ENCODE measurements at regions not wholly inside any gene's neighbourhood (a gene's known extent, or its start where the extent isn't known, plus 50 kb on each side); places are given as distances from the start of the nearest gene placed in this dataset.
"Not testable (repeated sequence)": the region's sequence is repeated elsewhere in the genome, so short reads cannot be mapped to it uniquely, and the experiment has no call there.

DNA sequence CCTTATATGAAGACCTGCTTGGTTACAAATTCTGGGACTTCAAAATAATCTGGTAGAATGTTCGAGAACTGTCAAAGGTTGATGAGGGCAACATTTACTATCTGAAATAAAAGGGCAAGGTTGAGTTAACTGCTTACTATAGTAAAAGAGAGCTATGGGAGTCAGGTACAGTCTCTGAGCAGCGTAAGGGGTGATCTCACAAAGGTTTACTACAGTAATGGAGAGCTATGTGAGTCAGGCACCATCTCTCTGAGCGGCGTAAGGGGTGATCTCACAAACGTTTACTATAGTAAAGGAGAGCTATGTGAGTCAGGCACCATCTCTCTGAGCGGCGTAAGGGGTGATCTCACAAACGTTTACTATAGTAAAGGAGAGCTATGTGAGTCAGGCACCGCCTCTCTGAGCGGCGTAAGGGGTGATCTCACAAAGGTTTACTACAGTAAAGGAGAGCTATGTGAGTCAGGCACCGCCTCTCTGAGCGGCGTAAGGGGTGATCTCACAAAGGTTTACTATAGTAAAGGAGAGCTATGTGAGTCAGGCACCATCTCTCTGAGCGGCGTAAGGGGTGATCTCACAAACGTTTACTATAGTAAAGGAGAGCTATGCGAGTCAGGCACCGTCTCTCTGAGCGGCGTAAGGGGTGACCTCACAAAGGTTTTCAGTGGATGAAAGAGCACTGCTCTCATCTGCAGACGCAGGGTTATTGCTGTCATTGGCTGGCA lies 439.6 kb upstream of the B3GAT1 start:
- DNase-seq (ENCODE audit: low spot score); ATAC-seq: not testable (repeated sequence)

DNA sequence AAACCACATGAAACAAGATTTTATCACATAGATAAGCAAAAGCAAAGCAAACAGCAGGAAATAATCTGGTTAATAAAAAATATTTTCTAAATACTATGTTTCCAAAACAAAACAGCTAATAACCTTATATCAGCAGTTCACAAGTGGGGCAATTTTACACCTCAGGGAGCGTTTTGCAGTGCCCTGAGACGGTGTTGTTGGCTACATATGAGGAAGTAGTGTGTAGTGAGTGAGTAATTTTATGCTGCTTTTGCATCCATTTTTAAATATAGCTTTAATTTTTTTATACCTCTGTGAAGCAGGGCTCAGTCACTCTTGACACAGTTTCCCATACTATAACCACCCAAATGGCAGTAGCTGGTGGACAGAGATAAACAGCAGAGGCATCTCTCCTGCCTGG lies 438.5 kb upstream of the B3GAT1 start:
- DNase-seq (ENCODE audit: low spot score) = no peak
- ATAC-seq = no peak

DNA sequence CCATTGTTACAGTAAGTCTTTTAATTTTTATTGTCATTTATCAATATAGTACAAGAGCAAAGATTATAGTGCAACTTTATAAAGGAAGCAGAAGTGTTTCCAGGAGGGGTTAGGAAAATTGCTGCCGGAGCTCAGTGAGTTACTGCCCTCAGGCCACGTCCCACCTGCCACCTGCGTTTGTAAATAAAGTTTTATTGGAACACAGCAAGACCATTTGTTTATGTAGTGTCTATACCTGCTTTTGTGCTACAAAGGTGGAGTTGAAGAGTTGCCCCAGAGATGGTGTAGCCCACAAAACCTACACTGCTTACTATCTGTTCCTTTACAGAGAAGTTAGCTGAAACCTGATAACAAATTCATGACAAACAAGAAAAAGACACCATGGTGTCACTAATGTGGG lies 437.8 kb upstream of the B3GAT1 start:
- DNase-seq (ENCODE audit: low spot score) (no peak), ATAC-seq (no peak)

DNA sequence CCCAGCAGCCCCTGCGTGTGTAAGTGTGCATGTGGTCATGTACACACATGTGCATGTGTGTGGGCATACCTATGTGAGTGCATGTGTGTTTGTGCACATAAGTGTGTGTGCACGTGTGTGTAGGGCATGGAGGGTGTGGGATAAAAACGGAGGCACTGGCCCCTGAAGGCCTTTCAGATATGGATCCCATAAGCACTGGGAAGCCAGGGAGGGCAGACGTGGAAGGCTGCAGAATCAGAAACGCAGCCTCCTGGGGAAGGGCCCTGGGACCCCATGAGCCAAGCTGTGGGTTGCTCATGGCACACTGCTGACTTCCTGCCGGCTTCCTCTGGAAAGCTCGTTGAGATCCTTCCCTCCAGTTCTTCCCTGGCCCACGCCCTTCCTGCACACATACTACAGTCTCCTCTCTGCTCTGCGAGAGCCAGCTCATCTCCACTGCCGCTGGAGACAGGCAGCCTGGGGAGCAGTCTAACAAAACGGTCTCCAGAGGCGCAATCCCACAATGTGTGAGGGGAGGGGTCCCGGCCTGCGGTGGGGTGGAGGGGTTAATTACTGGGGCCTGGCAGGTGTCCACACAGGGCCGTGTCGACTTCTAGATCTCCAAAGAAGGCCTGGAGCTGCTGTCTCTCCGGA lies 435.2 kb upstream of the B3GAT1 start:
- ATAC-seq (no peak), DNase-seq (ENCODE audit: low spot score) (no peak)

DNA sequence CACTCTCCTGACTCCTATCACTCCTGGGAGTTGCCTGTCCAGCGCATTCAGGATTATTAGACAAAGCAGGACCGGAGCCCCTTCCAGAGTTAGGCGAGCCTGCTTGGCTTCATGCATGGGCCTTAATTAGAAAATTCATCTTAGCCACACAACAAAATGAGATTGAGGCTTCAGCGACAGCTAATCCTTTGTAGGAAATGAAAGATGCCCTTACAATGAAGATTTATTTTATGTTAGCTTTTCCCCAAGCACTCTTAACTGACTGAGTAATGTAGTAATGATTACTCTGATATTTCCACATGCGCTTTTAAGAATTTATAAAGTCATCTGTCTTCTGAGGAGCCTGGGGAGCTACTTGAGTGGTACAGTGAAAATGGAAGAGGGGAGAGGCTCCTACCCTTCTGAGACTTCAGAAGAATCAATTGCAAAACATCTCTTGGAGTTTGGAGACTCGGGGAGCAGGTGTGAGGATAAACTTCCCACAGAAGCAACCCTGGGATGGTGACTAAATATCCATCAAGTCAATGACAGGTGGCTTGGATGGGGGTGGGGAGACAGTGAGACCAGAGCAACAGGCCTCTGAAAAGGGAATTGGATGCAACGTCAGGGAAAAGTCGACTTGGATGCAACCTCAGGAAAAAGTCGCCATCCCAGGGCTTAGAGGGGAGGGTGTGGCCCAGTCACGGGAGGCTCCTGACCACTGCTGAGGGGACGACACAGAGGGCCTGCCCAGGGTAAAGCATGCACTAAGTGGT lies 434.5 kb upstream of the B3GAT1 start:
- DNase-seq (ENCODE audit: low spot score) = no peak
- no peak for ATAC-seq

DNA sequence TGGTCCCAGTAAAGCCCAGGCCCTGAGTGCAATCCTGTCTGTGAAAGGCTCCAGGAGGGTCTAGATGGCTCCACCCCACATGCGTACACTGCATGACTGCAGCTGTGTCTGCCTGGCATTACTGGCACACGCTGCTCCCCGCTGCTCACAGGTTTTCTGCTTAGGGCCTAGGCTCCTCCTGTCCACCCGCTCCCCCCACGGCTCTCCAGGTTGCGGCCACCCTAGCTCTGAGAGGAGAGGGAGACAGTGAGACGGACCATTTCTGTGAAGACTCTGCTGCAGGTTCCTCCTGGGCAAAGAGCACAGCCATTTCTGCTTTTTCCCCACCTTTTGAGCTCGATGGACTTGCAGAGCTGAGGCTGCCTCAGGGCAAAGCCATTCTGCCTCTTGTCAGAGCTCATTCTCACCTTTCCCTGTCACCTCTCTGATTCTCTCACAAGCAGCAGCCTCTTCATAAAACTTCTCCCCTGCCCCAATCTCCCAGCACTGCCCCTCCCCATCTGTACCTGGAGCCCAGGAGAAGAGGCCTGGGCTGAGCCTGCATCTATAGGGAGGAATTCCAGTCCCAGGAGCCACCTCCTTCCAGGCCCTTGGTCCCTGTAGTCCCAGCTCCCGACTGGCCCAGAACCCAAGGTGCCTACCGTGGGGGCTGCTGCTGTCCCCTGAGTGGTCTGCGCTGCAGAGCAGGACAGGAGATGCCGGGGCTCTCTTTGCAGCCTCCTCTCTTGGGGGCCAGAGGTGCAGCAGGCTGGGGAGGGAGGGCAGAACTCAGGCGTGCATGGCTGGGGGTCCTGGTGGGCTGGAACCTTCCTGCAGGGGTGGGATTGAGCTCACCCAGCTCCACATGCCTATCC lies 433.7 kb upstream of the B3GAT1 start:
- DNase-seq (ENCODE audit: low spot score) (no peak), ATAC-seq (no peak)

DNA sequence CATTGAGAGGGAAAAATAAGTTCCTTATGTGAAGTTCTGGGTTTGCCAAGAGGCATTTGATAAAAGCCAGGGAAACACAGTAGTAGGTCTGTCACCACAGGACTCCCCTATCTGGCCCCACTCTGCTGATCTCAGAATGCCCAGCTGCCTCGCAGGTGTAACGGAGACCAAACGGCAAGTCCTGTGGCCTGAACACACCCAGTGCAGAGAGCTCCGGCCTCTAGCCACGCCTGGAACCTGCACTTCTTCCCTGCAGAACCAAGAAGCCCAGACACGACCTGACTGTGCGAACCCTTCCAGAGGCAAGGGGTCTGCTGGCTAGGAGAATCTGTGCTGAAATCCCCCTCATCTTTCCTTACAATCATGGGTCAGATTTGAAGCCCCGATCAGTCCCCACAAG lies 432.8 kb upstream of the B3GAT1 start:
- ATAC-seq (no peak), DNase-seq (ENCODE audit: low spot score) (no peak)

DNA sequence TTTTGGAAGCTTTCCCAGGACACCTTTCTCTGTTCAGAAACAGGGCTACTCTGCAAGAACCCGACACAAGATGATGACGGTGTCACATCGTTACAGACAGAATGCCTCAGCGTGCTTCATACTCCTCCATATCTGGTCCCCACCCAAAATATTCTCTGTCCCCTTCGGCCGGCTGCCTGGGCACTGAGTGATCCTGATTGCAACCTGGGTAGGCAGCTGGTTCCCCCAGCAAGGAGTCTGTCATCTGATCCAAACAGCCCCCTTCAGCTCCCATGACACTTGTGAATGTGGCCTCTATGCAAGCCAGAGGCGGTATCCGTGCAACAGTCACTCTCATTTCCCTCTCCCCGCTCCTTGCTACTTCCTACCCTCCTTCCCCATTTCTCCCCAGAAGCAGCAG lies 431.7 kb upstream of the B3GAT1 start:
- DNase-seq (ENCODE audit: low spot score) (no peak), ATAC-seq (no peak)

DNA sequence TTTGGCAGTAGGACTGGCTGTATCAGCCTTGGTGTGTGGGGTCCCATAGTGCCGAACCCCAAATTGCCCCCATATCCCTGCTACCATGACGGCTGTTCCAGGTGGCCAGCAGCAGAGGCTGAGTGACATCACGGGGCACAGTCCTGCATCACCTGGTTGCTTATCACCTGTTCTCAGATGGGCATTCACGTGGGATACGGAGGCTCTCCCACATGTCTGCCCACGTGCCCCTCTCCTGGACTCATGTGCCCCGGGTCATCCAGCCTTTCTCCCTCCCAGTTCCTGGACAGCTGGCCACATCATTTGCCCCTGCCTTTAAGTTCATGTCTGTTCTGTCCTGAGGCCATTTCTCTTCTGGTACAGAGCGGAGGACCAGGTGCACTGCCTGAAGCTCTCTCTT lies 431.0 kb upstream of the B3GAT1 start:
- ATAC-seq = no peak

DNA sequence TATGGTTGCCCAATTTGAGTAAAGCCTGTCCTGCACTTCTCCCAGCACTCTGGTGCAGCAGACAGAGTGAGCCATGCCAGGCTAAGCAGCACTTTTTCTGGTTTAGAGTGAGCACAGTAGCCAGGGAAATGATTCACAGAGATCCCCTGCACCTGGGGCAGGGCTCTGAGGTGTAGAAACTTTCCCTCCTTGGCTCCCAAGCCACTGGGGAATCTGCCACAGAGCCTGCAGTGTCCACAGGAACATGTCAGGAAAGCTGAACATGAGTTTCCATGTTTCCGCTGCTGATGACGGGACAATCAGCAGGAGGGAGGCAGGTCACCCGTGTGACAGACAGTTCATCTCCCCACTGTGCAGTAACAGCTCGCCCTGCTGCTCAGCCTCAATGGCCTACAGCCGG lies 429.9 kb upstream of the B3GAT1 start:
- ATAC-seq (no peak), DNase-seq (ENCODE audit: low spot score) (no peak)

More for the DNA sequence above, 431.0 kb upstream of the B3GAT1 start:
- no peak for DNase-seq (ENCODE audit: low spot score)

DNA sequence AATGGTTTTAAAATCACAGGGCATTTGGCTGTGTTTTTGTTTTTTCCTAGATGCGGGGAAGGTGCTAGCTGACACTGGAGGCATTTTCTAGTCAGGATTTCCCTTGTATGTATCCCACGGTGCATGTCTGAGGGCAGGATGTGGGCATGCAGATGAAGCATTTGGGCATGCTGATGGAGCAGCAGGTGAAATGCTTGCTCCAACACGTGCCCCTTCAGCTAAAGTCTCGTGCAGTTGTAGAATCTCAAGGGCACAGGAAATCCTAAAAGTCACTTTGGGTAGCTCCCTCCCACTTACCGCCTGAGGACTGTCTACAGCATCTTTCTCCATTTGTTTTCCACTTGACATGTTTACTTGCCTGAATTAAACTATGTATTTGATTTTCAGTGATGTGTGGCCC lies 429.4 kb upstream of the B3GAT1 start:
- ATAC-seq (no peak), DNase-seq (ENCODE audit: low spot score) (no peak)

DNA sequence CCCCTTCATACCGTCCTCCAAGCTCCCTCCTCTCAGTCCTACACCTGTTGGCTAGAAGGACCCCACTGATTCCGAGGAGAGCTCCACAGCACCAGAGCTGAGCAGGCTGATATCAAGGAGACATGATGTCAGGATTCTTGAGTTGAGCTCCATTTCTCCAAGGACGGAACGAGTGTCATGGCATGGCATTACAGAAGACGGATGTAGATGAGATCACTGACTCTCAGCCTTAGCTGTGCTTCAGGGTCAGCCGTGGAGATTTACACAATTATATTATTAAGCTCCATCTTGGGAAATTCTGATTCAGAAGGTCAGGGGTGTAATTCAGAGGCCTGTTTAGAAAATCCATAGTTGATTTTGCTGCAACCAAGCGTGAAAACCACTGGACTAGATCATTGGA lies 428.9 kb upstream of the B3GAT1 start:
- ATAC-seq = no peak
- no peak for DNase-seq (ENCODE audit: low spot score)

DNA sequence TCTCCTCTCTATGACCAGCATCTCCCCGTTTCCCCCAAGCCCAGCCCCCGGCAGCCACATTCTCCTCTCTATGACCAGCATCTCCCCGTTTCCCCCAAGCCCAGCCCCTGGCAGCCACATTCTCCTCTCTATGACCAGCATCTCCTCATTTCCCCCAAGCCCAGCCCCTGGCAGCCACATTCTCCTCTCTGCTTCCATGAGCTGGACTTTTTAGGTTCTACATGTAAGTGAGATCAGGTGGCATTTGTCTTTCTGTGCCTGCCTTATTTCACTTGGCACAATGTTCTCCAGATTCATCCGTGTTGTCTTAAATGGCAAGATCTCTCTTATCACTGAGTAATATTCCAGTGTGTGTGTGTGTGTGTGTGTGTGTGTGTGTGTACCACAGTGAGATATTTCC lies 428.1 kb upstream of the B3GAT1 start:
- DNase-seq (ENCODE audit: low spot score); ATAC-seq: not testable (repeated sequence)

DNA sequence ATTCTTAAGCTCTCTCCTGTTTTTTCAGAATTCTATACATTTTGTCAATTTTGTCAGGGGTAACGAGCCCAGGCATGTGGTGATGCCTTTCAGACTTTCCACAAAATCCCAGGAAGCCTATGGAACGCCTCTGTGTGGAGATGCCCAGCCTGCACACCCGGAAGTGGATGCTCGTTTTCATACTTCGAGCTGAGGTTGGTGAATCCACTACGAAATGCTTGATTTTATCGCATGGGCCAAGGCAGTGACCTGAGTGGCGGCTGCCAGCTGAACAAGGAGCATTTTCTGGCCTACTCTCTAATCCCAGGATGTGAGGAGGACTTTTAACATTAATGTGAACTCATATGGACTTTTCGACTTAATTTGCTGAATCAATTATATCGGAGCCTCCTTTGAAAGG lies 426.7 kb upstream of the B3GAT1 start:
- DNase-seq (ENCODE audit: low spot score) (no peak), ATAC-seq (no peak)

DNA sequence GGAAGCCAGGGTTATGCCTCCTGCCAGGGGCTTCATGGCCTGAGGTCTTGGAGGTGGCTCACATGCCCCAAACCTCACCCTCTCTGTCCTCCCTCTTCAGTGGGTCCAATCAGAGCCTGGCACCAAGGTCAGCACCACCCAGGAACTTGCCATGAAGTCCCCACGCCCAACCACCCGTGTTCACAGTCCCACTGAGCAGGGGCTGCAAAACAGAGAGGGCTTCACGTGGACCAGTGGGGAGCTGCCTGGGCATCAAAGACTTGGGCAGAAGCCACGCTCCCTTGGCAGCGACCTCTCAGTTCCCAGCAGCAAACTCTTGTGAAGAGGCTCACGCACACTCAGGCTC lies 425.8 kb upstream of the B3GAT1 start:
- DNase-seq (ENCODE audit: low spot score) (no peak), ATAC-seq (no peak)

DNA sequence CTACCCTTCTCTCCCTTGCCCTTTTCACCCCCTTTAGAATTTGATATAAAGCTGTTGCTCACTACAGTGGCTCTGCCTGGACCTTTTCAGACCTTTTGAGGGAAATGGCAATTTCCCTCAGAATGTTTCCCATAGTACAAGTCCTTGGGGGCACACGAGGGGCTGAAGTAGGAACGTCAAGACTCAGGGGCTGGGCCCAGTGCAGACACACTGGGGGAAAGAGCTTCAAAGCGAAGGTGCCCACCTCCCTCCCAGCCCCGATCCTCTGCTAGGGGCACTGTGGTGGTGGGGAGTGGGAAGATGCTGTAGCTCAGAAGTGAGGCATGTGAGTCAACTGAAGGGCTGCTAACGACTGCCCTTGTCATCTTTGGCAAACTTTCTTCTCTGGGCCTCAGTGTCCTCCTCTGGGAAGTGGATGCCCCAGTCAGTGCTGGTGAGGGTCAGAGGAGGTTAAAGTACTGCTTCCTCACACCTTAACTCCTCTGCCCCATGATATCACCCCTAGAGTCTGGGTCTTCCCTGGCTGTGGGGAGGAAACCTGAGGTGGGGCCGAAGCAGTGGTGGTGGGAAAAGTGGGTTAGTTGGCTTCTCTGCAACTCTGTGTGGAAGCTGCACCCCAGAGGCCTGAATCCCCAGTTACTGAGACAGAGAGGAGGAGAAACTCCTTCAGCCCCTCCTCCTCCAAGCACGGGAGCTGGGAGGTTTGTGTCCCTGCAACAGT lies 425.3 kb upstream of the B3GAT1 start:
- no peak for ATAC-seq
- no peak for DNase-seq (ENCODE audit: low spot score)

DNA sequence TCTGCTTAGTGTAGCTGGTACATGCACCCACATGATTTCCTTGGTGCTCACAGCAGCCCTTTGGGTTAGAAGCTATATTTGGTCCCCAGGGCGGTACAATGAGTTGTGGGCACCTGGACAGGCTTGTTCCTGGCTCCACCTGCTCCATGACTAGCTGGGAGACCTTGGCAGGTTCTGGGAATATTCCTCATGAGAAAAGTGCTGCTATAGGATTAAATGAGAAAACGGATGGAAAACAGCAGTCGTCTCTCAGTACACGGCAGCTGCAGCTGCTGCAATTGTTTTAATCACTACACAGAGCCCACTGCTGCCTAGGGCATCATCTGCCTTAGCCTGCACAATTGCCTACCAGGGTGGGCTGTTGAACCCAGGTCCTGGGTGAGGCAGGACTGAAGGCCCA lies 424.5 kb upstream of the B3GAT1 start:
- ATAC-seq (no peak), DNase-seq (ENCODE audit: low spot score) (no peak)

DNA sequence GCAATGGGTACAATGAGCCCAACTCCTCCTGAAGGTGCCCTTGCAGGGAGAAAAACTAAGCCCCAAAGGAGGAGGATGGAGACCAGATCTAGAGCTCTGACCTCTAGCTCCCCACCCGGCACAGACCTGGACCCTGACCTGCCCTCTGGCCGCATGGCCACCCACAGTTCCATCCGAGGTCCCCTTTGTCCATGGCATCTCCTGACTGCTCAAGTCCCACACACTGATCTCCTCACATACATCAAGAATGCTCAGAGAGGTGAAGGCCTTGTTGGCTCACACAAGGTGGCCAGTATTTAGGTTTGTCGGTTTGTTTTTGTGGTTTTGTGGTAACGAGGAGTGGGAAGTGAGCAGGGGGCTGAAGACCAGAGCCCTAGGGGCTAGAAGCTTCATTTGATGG lies 423.5 kb upstream of the B3GAT1 start:
- ATAC-seq (no peak), DNase-seq (ENCODE audit: low spot score) (no peak)

DNA sequence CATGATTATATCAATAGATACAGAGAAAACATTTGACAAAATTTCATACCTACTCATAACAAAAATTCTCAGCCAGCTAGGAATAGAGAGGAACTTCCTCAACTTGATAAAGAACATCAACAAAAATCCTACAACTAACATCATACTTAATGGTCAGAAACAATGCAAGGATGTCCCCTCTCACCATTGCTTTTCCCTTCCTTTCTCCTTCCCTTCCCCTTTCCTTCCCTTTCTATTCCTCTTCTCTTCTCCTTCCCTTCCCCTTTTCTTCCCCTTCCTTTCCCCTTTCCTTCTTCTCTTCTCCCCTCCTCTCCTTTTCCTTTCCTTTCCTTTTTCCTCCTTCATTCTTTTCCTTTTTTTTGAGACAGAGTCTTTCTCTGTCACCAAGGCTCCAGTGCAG lies 418.3 kb upstream of the B3GAT1 start:
- DNase-seq (ENCODE audit: low spot score) = no peak
- ATAC-seq = no peak

DNA sequence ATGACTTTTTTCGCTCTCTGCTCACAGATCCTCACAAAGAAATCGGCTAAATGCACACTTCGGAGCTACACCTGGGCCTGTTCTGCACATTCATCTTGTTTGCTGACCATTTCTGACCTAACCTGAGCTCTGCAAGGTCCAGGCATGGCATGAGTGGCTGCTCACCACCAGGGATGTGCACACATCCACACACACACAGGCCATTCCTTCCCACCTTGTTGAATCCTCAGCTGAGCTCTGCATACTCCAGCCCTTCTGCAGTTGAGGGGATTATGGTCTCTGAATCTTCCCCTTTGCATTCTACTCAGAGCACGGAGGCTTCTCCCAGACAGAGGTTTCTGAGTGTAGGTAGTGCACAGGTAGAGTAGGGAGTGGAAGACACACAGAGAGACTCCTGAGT lies 411.9 kb upstream of the B3GAT1 start:
- ATAC-seq = no peak
- no peak for DNase-seq (ENCODE audit: low spot score)

DNA sequence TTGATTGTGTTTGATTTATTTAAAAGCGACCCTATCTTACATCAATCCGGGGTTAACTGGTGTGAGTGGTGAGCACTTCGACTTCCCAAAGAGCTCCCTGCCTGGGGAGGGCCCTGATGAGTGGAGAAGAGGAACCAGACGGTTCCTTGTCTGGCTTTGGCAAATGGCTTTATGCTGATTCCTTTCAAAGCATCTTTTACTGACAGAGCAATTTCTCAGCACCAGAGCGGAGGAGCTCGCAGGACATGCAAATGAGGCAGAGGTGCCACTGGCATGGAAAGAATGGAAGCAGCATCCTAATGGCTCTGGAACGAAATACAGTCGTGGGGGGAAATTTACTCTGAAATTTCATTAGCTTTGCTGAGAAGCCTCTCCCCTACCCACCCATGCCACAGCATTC lies 410.9 kb upstream of the B3GAT1 start:
- ATAC-seq (no peak), DNase-seq (ENCODE audit: low spot score) (no peak)

Measured in left lobe of liver (tissue), 2 donors.